WI38 (cell line): ENCODE measurements at regions not wholly inside any gene's neighbourhood (a gene's known extent, or its start where the extent isn't known, plus 50 kb on each side); places are given as distances from the start of the nearest gene placed in this dataset.

Experiments used
- H3K4me3 ChIP-seq: 2 replicates; pipeline ENCODE4 v1.5.1; 2011; ENCODE audit warnings: low read depth, mild to moderate bottlenecking, control low read depth, low read length
- TF ChIP-seq, protein P1 (sequence below): IDR thresholded peaks from 2 replicates; pipeline ENCODE4 v1.5.1; 2012; ENCODE audit warnings: low read depth, mild to moderate bottlenecking, control low read depth, low read length

DNA sequence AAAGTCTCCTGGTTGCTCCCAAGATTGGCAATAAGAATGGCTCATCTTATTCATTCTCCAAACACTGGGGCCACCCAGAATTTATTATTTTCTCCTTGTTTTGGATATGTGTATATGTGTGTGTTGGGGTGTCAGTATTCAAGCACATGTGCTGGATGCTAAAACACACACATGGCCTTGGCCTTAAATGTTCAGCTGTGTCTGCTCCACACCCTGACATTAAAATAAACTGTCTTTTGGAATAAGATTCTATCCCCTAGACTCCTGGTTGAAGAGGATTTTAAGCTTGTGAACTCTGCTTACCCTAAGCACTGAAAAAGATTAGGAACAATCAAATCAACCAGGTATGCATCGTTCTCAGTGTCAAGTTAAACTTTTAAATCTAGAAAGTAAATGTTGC lies 382.9 kb upstream of the MCTP2 start:
- H3K4me3 ChIP-seq, result no peak overlapping the region
- TF ChIP-seq, protein P1, sequence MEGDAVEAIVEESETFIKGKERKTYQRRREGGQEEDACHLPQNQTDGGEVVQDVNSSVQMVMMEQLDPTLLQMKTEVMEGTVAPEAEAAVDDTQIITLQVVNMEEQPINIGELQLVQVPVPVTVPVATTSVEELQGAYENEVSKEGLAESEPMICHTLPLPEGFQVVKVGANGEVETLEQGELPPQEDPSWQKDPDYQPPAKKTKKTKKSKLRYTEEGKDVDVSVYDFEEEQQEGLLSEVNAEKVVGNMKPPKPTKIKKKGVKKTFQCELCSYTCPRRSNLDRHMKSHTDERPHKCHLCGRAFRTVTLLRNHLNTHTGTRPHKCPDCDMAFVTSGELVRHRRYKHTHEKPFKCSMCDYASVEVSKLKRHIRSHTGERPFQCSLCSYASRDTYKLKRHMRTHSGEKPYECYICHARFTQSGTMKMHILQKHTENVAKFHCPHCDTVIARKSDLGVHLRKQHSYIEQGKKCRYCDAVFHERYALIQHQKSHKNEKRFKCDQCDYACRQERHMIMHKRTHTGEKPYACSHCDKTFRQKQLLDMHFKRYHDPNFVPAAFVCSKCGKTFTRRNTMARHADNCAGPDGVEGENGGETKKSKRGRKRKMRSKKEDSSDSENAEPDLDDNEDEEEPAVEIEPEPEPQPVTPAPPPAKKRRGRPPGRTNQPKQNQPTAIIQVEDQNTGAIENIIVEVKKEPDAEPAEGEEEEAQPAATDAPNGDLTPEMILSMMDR, result no peak

DNA sequence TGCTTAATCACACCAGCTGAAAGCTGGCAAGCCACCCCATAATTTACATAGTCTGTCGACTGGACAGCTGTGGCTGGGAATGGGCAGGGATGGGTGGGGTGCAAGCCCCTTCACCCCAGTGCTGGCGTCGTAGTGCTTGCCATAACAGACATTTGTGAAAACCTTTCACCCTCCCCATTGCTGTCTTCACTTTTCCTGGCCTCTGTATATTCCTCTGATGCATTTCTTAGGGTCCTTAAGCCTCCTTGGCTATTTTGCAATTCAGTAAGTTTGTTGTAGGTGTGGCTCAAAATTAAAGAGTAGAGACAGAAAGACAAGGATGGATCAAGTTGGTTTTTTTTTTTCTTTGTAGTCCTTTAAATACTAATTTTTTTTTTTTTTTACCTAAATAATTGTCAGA lies 383.3 kb upstream of the MCTP2 start:
- H3K4me3 ChIP-seq, result no peak overlapping the region
- TF ChIP-seq, protein P1, result no peak

DNA sequence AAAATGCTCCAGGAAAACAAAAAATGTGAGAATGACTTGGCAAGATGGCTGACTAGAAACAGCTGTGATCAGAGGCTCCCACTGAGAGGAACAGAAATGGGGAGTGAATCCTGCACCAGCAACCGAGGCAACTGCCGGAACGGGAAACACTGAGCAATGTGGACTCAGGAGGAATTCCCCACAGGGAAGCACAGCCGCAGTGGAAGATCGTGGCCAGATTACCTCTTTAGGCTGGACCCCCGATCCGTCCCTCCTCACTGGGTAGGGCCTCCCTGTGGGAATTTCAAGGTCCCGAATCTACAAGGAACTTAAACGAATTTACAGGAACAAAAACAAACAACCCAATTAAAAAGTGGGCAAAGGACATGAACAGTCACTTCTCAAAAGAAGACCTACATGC lies 385.2 kb upstream of the MCTP2 start:
- TF ChIP-seq, protein P1, result no peak
- no peak overlapping the region for H3K4me3 ChIP-seq

DNA sequence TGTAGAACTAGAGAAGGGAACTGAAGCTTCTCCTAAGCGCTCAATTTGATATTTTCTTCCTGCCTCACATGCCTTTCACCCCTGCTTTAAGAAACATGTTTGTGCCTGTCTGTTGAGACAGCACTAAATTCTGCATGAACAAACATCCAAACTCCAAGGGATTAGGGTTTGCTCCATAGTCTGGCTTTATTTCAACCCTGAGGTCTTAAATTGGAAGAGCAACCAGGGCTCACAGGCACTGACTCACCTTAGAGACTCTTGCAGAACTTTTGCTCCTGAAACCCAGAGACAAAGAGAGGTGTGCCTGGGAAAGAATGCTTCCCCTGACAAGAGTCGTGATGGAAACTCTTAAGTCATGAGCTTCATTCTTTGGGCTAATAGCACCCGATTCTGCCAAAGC lies 393.9 kb upstream of the MCTP2 start:
- TF ChIP-seq, protein P1, result no peak
- no peak overlapping the region for H3K4me3 ChIP-seq

DNA sequence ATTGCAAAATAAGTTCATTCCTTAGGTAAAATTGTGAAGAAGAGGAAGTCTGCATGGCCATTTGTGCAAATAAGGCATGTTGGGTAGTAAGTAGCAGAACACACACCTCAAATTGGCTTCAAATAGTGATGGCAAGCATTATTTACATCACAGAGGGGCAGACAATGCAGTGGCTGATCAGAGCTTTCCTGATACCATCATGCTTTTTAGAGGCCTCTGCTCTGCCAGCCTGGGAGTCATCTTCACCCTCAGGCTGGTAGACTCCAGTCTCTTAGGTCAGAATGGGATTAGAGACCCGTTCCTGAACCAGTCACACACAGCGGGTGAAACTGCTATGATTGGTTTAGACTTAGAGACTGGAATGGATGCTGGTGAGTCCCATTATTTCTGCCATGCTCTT lies 396.0 kb upstream of the MCTP2 start:
- TF ChIP-seq, protein P1, result no peak
- no peak overlapping the region for H3K4me3 ChIP-seq

DNA sequence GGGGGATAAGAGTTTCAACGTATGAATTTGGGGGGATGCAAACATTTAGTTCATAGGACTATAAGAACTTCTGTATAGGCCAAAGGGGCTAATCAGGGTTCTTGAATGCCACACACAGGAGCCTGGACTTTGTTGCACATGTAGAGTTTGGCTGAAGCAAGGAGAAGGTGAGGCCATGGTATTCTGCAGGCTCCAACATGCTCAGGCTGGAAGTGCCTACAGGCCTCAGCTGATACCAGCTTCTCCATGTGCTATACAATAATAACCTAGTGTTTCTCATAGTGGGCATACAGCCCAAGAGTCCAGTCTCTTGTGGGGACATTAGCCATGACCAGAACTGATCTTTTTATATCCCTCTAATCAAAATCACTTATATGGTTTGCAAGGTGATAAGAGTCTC lies 399.7 kb upstream of the MCTP2 start:
- TF ChIP-seq, protein P1, result no peak
- H3K4me3 ChIP-seq, result no peak overlapping the region

DNA sequence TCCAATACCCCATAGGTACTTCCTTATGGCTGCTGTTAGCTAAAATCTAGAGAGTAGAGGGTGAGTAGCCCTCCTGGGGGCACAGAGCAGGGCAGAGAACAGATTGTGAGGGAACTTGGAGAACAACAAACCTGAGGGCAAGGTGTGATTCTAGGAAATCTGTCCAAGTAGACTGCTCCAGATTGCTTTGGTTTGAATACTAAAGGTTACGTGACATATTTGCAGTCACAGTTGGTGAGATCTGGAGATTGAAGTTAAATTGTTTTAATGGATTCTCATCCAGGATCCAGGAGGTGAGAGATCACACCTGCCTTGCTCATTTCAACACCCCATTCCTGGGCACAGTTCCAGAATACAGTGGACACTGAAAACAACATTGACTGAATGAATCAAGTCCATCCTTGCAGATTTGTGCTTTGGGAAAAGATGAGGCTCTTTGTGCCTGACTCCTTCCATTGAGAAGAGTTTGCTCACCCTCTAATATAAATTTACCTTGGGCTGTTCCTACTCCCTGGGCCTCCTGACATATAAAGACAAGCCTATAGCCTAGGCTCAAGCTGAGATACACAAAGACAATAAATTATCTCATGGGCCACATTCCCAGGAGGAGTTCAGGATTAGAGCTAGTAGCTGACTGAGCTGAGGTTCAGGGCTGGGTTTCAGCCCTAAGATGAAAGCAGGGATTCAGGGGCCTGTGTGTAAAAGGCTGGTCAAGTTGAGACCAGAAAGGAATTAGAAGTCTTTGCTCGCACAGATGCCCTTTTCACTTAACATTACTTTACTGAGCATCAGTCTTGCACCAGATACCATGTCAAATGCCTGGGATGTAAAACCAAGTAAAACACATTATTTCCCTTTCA lies 400.9 kb upstream of the MCTP2 start:
- no peak overlapping the region for H3K4me3 ChIP-seq
- TF ChIP-seq, protein P1, result no peak
